ENCODE measurements at regions not wholly inside any gene's neighbourhood (a gene's known extent, or its start where the extent isn't known, plus 50 kb on each side); places are given as distances from the start of the nearest gene placed in this dataset.

GRCh38 chr9:134242706-134243105 is 78.3 kb upstream of the RNU6ATAC start:
- no peak overlapping the region for H3K27ac ChIP-seq (ENCODE audit: low read depth, low read length)
- Mint-ChIP-seq H3K36me3 (ENCODE audit: low read depth) (no peaks in the 10 kb centered on the region), H3K27ac (no peak overlapping the region)

GRCh38 chr9:134243778-134244467 is 79.6 kb upstream of the RNU6ATAC start:
- no peaks in the 10 kb centered on the region for H3K4me1 ChIP-seq (ENCODE audit: control insufficient read depth, insufficient read depth, low read length)
- no peak for TF ChIP-seq CTCF (conservative IDR thresholded peaks at IDR 0.05)
- no peak overlapping the region for H3K4me3 Mint-ChIP-seq
- H3K27ac Mint-ChIP-seq = no peak overlapping the region
- peaks cover 16% of the 10 kb centered on the region for H3K9me3 Mint-ChIP-seq
- no peak overlapping the region for H3K9ac ChIP-seq (ENCODE audit: extremely low read depth, low read length, poor library complexity, severe bottlenecking)
- no peaks in the 10 kb centered on the region for H3K4me1 Mint-ChIP-seq
- no peaks in the 10 kb centered on the region for H3K36me3 ChIP-seq (ENCODE audit: control insufficient read depth, insufficient read depth, low read length)
- H3K9me3 ChIP-seq (ENCODE audit: control insufficient read depth, low read length) = peaks cover 11% of the 10 kb centered on the region
- H3K27ac ChIP-seq (ENCODE audit: low read depth, low read length) = no peak overlapping the region
- DNase-seq = no peak
- H3K27me3 Mint-ChIP-seq (ENCODE audit: insufficient read depth) = no peaks in the 10 kb centered on the region
- no peaks in the 10 kb centered on the region for H3K36me3 Mint-ChIP-seq (ENCODE audit: low read depth)
- no peak overlapping the region for H3K4me3 ChIP-seq (ENCODE audit: low read length)
- no peaks in the 10 kb centered on the region for H3K27me3 ChIP-seq (ENCODE audit: control insufficient read depth, insufficient read depth, low read length, poor library complexity, severe bottlenecking)
- WGBS, 2 experiments (ENCODE audit: insufficient coverage in 1 of 2, insufficient read length in 1 of 2) = 75% methylated on average over 13 to 14 of the region's 14 CpGs

More at GRCh38 chr9:134242706-134243105, 78.3 kb upstream of the RNU6ATAC start:
- peaks cover 3% of the 10 kb centered on the region for H3K9me3 ChIP-seq (ENCODE audit: control insufficient read depth, low read length)
- H3K4me1 Mint-ChIP-seq = no peaks in the 10 kb centered on the region
- H3K27me3 ChIP-seq (ENCODE audit: control insufficient read depth, insufficient read depth, low read length, poor library complexity, severe bottlenecking) = no peaks in the 10 kb centered on the region
- H3K9me3 Mint-ChIP-seq = peaks cover 6% of the 10 kb centered on the region
- H3K4me3 Mint-ChIP-seq = no peak overlapping the region
- H3K9ac ChIP-seq (ENCODE audit: extremely low read depth, low read length, poor library complexity, severe bottlenecking) = no peak overlapping the region
- DNase-seq = no peak
- no peaks in the 10 kb centered on the region for H3K36me3 ChIP-seq (ENCODE audit: control insufficient read depth, insufficient read depth, low read length)
- no peaks in the 10 kb centered on the region for H3K27me3 Mint-ChIP-seq (ENCODE audit: insufficient read depth)
- H3K4me1 ChIP-seq (ENCODE audit: control insufficient read depth, insufficient read depth, low read length) = no peaks in the 10 kb centered on the region
- WGBS, 2 experiments (ENCODE audit: insufficient coverage in 1 of 2, insufficient read length in 1 of 2) = 82 to 89% methylated on average over 13 to 19 of the region's 19 CpGs
- H3K4me3 ChIP-seq (ENCODE audit: low read length) = no peak overlapping the region
- no peak for TF ChIP-seq CTCF (conservative IDR thresholded peaks at IDR 0.05)

- no peak overlapping the region for H3K4me3 ChIP-seq (ENCODE audit: low read length)
- H3K4me3 Mint-ChIP-seq = no peak overlapping the region
- no peaks in the 10 kb centered on the region for H3K4me1 ChIP-seq (ENCODE audit: control insufficient read depth, insufficient read depth, low read length)
- no peak for TF ChIP-seq CTCF (conservative IDR thresholded peaks at IDR 0.05)
- no peak for DNase-seq
- H3K27ac ChIP-seq (ENCODE audit: low read depth, low read length) = no peak overlapping the region
- no peaks in the 10 kb centered on the region for H3K36me3 Mint-ChIP-seq (ENCODE audit: low read depth)
- no peaks in the 10 kb centered on the region for H3K36me3 ChIP-seq (ENCODE audit: control insufficient read depth, insufficient read depth, low read length)
- peaks cover 16% of the 10 kb centered on the region for H3K9me3 Mint-ChIP-seq
- H3K9me3 ChIP-seq (ENCODE audit: control insufficient read depth, low read length) = peaks cover 11% of the 10 kb centered on the region
- no peaks in the 10 kb centered on the region for H3K4me1 Mint-ChIP-seq
- H3K27ac Mint-ChIP-seq = no peak overlapping the region
- no peaks in the 10 kb centered on the region for H3K27me3 ChIP-seq (ENCODE audit: control insufficient read depth, insufficient read depth, low read length, poor library complexity, severe bottlenecking)
- no peaks in the 10 kb centered on the region for H3K27me3 Mint-ChIP-seq (ENCODE audit: insufficient read depth)
- 93 to 94% methylated on average over 11 of the region's 11 CpGs for WGBS, 2 experiments (ENCODE audit: insufficient coverage in 1 of 2, insufficient read length in 1 of 2)
- H3K9ac ChIP-seq (ENCODE audit: extremely low read depth, low read length, poor library complexity, severe bottlenecking) = no peak overlapping the region
Observed at GRCh38 chr9:134245179-134245578, 80.8 kb upstream of the RNU6ATAC start.
